ENCODE measurements at regions not wholly inside any gene's neighbourhood (a gene's known extent, or its start where the extent isn't known, plus 50 kb on each side); places are given as distances from the start of the nearest gene placed in this dataset.

DNA sequence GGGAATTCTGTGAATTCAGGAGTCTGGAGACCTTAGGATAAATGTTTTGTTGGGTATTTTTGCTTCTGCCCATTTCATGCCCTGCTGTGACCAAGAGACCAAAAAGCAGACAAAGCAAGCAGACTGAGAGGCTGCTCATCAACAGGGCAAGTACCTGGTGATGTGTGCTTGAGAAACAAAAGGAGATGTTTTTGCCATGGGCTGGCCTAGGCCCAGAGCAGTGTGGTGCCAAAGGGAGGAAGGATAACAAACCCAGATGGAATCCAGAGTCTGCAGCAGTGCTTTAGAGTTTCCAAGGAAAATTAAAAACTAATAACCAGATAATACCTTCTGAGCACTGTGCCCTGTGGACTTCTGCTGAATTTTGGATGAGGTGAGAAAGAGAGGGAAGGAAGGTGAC, 538.4 kb downstream of the STK39 start:
- no peaks in the 10 kb centered on the region for H3K9me3 Mint-ChIP-seq
- H3K27ac Mint-ChIP-seq, result no peak overlapping the region

DNA sequence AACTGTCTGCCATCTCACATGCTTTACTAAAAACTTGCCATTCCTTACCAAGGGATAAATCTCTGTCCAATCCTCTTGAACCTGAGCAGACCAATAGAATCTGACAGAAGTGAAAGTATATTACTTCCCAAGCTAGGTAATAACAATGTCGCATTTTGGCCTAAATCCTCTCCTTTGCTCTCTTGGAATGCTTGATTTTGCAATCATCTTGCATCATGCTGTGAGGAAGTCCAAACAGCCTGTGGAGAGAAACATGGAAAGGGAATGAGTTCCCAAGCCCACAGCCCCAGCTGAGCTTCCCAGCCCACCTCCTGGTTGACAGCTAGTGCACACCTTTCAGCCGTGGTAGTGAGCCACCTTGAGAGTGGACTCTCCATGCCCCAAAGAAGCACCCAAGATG, 540.6 kb downstream of the STK39 start:
- H3K27me3 Mint-ChIP-seq (ENCODE audit: low read depth, poor library complexity), result peaks cover 4% of the 10 kb centered on the region
- TF ChIP-seq, protein P1, sequence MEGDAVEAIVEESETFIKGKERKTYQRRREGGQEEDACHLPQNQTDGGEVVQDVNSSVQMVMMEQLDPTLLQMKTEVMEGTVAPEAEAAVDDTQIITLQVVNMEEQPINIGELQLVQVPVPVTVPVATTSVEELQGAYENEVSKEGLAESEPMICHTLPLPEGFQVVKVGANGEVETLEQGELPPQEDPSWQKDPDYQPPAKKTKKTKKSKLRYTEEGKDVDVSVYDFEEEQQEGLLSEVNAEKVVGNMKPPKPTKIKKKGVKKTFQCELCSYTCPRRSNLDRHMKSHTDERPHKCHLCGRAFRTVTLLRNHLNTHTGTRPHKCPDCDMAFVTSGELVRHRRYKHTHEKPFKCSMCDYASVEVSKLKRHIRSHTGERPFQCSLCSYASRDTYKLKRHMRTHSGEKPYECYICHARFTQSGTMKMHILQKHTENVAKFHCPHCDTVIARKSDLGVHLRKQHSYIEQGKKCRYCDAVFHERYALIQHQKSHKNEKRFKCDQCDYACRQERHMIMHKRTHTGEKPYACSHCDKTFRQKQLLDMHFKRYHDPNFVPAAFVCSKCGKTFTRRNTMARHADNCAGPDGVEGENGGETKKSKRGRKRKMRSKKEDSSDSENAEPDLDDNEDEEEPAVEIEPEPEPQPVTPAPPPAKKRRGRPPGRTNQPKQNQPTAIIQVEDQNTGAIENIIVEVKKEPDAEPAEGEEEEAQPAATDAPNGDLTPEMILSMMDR (IDR thresholded peaks at IDR 0.05), result no peak
- H3K36me3 Mint-ChIP-seq (ENCODE audit: low read depth), result peaks cover 6% of the 10 kb centered on the region
- DNase-seq, result no peak
- no peak overlapping the region for H3K4me3 Mint-ChIP-seq
- peaks cover 6% of the 10 kb centered on the region for H3K4me1 Mint-ChIP-seq
- H3K9me3 Mint-ChIP-seq, result no peaks in the 10 kb centered on the region
- no peak overlapping the region for H3K27ac Mint-ChIP-seq

More for the DNA sequence above, 538.4 kb downstream of the STK39 start:
- peaks cover 6% of the 10 kb centered on the region for H3K36me3 Mint-ChIP-seq (ENCODE audit: low read depth)
- no peak for DNase-seq
- H3K4me1 Mint-ChIP-seq, result peaks cover 6% of the 10 kb centered on the region
- TF ChIP-seq, protein P1 (IDR thresholded peaks at IDR 0.05), result no peak
- H3K27me3 Mint-ChIP-seq (ENCODE audit: low read depth, poor library complexity), result peaks cover 4% of the 10 kb centered on the region
- H3K4me3 Mint-ChIP-seq, result no peak overlapping the region

DNA sequence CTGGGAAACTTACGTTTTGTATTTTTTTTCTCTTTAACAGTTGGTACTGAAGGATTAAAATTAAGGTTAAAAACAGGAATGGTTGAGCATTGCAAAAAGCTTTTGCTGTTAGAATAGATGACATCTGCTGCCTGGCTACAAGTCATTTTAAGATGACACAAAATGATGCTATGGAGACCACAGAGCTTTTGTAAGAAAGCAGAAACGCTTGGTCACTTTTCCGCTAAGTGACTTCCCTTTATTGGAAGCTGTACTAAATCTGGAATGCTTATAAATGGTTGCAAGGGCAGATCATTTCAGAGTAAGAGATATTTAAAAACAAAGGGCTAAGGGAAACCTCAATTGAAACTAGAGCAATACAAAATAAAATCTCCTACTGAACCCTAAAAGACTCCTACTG, 544.0 kb downstream of the STK39 start:
- no peak for DNase-seq
- Mint-ChIP-seq H3K4me3 (no peak overlapping the region), H3K9me3 (no peaks in the 10 kb centered on the region), H3K27ac (no peak overlapping the region), H3K27me3 (ENCODE audit: low read depth, poor library complexity) (peaks cover 3% of the 10 kb centered on the region), H3K36me3 (ENCODE audit: low read depth) (no peaks in the 10 kb centered on the region), H3K4me1 (peaks cover 5% of the 10 kb centered on the region)
- TF ChIP-seq, protein P1 (IDR thresholded peaks at IDR 0.05), result no peak

DNA sequence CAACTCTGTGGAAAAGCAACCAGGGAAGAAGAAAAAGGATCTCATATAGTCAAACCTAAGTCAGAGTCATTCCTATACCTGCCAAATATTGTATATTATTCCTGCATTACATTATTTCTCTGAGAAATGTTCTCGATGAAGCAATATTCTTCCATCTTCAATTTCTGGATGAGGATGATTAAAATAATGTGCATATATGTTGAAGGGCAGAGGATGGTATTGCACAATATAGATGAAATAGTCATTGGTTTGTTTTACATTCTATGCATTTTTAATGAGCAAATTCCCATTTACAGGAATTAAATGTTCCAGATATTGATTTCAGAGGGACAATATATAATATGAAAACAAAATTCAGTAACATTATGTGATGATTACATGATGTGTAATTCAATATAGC, 545.2 kb downstream of the STK39 start:
- Mint-ChIP-seq H3K4me3 (no peak overlapping the region), H3K27ac (no peak overlapping the region), H3K9me3 (no peaks in the 10 kb centered on the region), H3K36me3 (ENCODE audit: low read depth) (no peaks in the 10 kb centered on the region), H3K4me1 (peaks cover 5% of the 10 kb centered on the region), H3K27me3 (ENCODE audit: low read depth, poor library complexity) (no peaks in the 10 kb centered on the region)
- no peak for DNase-seq
- TF ChIP-seq, protein P1 (IDR thresholded peaks at IDR 0.05), result no peak

DNA sequence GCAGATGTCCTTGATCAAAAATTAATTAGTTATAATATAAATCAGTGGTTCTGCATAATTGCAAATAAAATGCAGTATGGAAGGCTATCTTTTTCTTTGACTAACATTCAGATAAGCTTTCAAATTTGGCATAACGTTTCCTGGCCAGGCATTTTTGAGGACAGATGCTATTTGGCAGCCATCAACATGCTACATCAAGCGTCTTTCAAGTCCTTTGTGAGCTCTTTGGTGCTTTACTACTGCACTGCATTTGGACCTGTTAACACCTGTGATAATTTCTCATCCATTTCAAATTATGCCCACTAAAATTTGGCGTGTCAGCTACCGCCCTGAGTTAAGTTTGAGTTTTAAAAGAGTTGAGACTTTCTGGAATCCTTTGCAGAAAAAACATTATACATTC, 545.7 kb downstream of the STK39 start:
- no peak overlapping the region for H3K27ac Mint-ChIP-seq

DNA sequence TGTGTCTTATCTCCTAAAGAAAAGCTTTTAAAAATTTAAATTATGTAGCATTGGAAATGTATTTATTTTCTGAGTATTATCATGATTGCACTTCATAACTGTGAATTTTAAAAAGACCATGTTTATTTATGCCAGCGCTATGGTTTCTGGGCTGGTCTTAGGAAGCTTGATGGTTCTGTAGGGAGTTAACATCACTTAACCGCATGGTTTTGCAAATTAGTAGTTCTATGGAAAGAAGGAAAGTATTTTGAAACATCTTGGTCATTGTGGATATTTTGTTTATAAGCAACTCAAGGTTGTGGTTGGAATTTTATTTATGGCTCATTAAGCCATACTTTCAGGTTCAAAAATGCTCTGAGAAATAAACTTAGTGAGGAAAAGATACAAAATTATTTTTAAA, 549.4 kb downstream of the STK39 start:
- Mint-ChIP-seq H3K36me3 (ENCODE audit: low read depth) (no peaks in the 10 kb centered on the region), H3K4me1 (peaks cover 5% of the 10 kb centered on the region), H3K4me3 (no peak overlapping the region), H3K27me3 (ENCODE audit: low read depth, poor library complexity) (no peaks in the 10 kb centered on the region), H3K27ac (no peak overlapping the region), H3K9me3 (no peaks in the 10 kb centered on the region)
- no peak for DNase-seq
- TF ChIP-seq, protein P1 (IDR thresholded peaks at IDR 0.05), result no peak

More for the DNA sequence above, 545.7 kb downstream of the STK39 start:
- Mint-ChIP-seq H3K9me3 (no peaks in the 10 kb centered on the region), H3K4me1 (peaks cover 5% of the 10 kb centered on the region), H3K4me3 (no peak overlapping the region), H3K36me3 (ENCODE audit: low read depth) (no peaks in the 10 kb centered on the region), H3K27me3 (ENCODE audit: low read depth, poor library complexity) (no peaks in the 10 kb centered on the region)
- TF ChIP-seq, protein P1 (IDR thresholded peaks at IDR 0.05), result no peak
- DNase-seq, result no peak
